Activated T-helper 1 cell treated with anti-CD3 and anti-CD28 coated beads, Interleukin-2, amount 50 U/mL, for 16 hours (primary cell): ENCODE measurements at regions not wholly inside any gene's neighbourhood (a gene's known extent, or its start where the extent isn't known, plus 50 kb on each side); places are given as distances from the start of the nearest gene placed in this dataset.

ENCODE experiments used
- DNase-seq, 2 donors: peaks; one replicate each; pipeline ENCODE4 v3.0.0-alpha.2; 2020; ENCODE audit warnings: low read depth in 1 of 2, low spot score in 1 of 2

- no peak for DNase-seq
Observed at GRCh38 chr5:68379275-68380036, 163.9 kb downstream of the PIK3R1 start.

GRCh38 chr5:68380078-68380477, 164.5 kb downstream of the PIK3R1 start:
- no peak for DNase-seq

GRCh38 chr5:68381060-68381459, 165.5 kb downstream of the PIK3R1 start:
- DNase-seq: no peak

- DNase-seq: no peak
Observed at GRCh38 chr5:68381909-68382308, 166.4 kb downstream of the PIK3R1 start.

GRCh38 chr5:68382640-68383039, 167.1 kb downstream of the PIK3R1 start:
- no peak for DNase-seq

- no peak for DNase-seq
Observed at GRCh38 chr5:68383888-68384310, 168.3 kb downstream of the PIK3R1 start.

- no peak for DNase-seq
Observed at GRCh38 chr5:68384936-68385594, 169.5 kb downstream of the PIK3R1 start.

- no peak for DNase-seq
Observed at GRCh38 chr5:68385936-68386335, 170.4 kb downstream of the PIK3R1 start.

- no peak for DNase-seq
Observed at GRCh38 chr5:68387074-68387796, 171.7 kb downstream of the PIK3R1 start.

GRCh38 chr5:68389618-68390017, 174.1 kb downstream of the PIK3R1 start:
- DNase-seq: no peak

- DNase-seq: no peak
Observed at GRCh38 chr5:68392617-68393016, 177.1 kb downstream of the PIK3R1 start.

GRCh38 chr5:68395302-68395701, 179.7 kb downstream of the PIK3R1 start:
- DNase-seq: no peak

- DNase-seq: no peak
Observed at GRCh38 chr5:68395926-68396511, 180.5 kb downstream of the PIK3R1 start.

- DNase-seq: no peak
Observed at GRCh38 chr5:68396722-68397121, 181.2 kb downstream of the PIK3R1 start.

GRCh38 chr5:68398146-68398812, 182.7 kb downstream of the PIK3R1 start:
- no peak for DNase-seq

- DNase-seq: no peak
Observed at GRCh38 chr5:68403301-68403700, 187.7 kb downstream of the PIK3R1 start.

- no peak for DNase-seq
Observed at GRCh38 chr5:68404246-68404645, 188.7 kb downstream of the PIK3R1 start.

GRCh38 chr5:68405026-68405684, 189.6 kb downstream of the PIK3R1 start:
- no peak for DNase-seq

GRCh38 chr5:68405784-68406743, 190.5 kb downstream of the PIK3R1 start:
- DNase-seq: no peak
